SU-DHL-6 (cell line): ENCODE measurements at regions not wholly inside any gene's neighbourhood (a gene's known extent, or its start where the extent isn't known, plus 50 kb on each side); places are given as distances from the start of the nearest gene placed in this dataset.

Experiments used
- H2AFZ ChIP-seq: fragments of 200-600 bp; sonication (generic); 2 replicates; pipeline ENCODE4 v1.6.1; 2014; ENCODE audit warnings: low read depth, mild to moderate bottlenecking, moderate library complexity, mixed read lengths, antibody characterized with exemption, low read length; ENCODE audit not compliant: severe bottlenecking
- H3F3A ChIP-seq: fragments of 200-600 bp; shearing (Covaris generic); 2 replicates; pipeline ENCODE4 v1.6.0; 2016; ENCODE audit warnings: antibody characterized with exemption, mild to moderate bottlenecking; ENCODE audit not compliant: insufficient read depth
- H3K27ac ChIP-seq: fragments of 200-600 bp; sonication (generic); 2 replicates; pipeline ENCODE4 v1.5.1; 2016; ENCODE audit warnings: low read depth, mild to moderate bottlenecking, low read length, moderate library complexity, mixed read lengths
- H3K27me3 ChIP-seq: fragments of 200-600 bp; sonication (generic), shearing (Covaris generic); 2 replicates; pipeline ENCODE4 v1.6.0; 2014; ENCODE audit warnings: mild to moderate bottlenecking, low read length
- H3K36me3 ChIP-seq: fragments of 200-600 bp; sonication (generic); 2 replicates; pipeline ENCODE4 v1.6.1; 2014; ENCODE audit warnings: mild to moderate bottlenecking, low read length, mixed read lengths
- H3K4me2 ChIP-seq: fragments of 300-600, 200-600 bp; shearing (Covaris generic), sonication (generic); 2 replicates; pipeline ENCODE4 v1.6.0; 2014; ENCODE audit warnings: low read length, low read depth, mild to moderate bottlenecking; ENCODE audit not compliant: poor library complexity, severe bottlenecking
- H3K4me3 ChIP-seq: fragments of 200-600 bp; sonication (generic); 2 replicates; pipeline ENCODE4 v1.5.1; 2014; ENCODE audit warnings: antibody characterized with exemption, low read length, mild to moderate bottlenecking, mixed read lengths; ENCODE audit not compliant: insufficient read depth, poor library complexity, severe bottlenecking
- H3K79me2 ChIP-seq: fragments of 200-600 bp; sonication (generic); 2 replicates; pipeline ENCODE4 v1.6.1; 2014; ENCODE audit warnings: mild to moderate bottlenecking, low read length, moderate library complexity; ENCODE audit not compliant: insufficient read depth
- H3K9ac ChIP-seq: fragments of 200-600 bp; sonication (generic); 2 replicates; pipeline ENCODE4 v1.7.0; 2014; ENCODE audit warnings: mild to moderate bottlenecking, low read length
- H3K9me2 ChIP-seq: fragments of 200-600 bp; sonication (generic); replicated peaks from 2 replicates; pipeline ENCODE4 v1.6.1; 2014; ENCODE audit warnings: low read length; ENCODE audit not compliant: insufficient read depth
- H3K9me3 ChIP-seq: fragments of 200-600 bp; sonication (generic); 2 replicates; pipeline ENCODE4 v1.6.1; 2014; ENCODE audit warnings: low read length, mixed read lengths; ENCODE audit not compliant: insufficient read depth
- H4K20me1 ChIP-seq: fragments of 200-600 bp; sonication (generic); 2 replicates; pipeline ENCODE4 v1.6.1; 2014; ENCODE audit warnings: low read depth, mild to moderate bottlenecking, antibody characterized with exemption, low read length, moderate library complexity, mixed read lengths
- EZH2phosphoT487 ChIP-seq: fragments of 200-600 bp; sonication (generic), shearing (Covaris generic); conservative IDR thresholded peaks from 2 replicates; pipeline ENCODE4 v1.6.1; 2018; ENCODE audit warnings: mild to moderate bottlenecking, antibody characterized with exemption, low read length, moderate library complexity, mixed read lengths
- TF ChIP-seq, protein P1 (sequence below): fragments of 200-600 bp; sonication (generic); IDR thresholded peaks from one replicate; pipeline ENCODE4 v1.5.1; 2017; ENCODE audit warnings: antibody characterized with exemption, mild to moderate bottlenecking, low read length, moderate library complexity; ENCODE audit not compliant: insufficient read depth, poor library complexity, severe bottlenecking

DNA sequence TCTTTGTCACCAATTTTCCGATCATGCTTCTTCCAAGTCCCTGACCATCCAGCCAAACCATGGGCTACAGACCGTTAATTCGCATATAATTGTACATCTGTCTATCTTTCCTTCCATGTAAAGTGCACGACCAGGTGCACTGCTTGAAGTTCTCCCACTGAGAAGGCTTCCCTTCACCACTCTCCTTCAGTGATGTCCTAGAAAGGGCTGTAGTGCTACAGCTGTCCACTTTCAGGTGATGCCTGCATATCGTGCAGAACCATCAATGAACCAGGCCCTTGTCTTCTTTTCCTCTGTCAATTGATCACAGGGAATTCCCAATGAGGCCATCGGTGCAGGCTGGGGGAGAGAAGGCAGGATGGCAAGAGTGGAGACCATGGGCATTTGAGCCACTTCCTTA, 148.9 kb downstream of the TMEM182 start:
- H3F3A ChIP-seq: no peaks in the 10 kb centered on the region

DNA sequence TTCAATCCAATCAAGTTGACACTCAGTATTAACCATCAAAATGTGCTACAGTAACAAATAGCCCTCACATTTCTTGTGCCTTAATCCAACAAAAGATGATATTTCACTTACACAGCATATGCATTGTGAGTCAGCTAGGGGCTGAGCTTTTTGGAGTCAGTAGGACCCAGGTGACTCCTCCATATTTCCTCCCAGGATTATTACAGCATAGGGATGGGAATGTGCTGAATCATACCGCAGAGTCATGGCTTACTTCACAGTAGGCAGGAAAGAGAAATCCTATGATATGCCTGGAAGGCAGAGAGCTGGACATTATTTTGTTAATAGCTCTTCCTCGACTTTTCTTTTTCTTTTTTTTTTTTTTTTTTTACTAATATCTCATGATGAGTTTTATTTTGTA, 153.3 kb downstream of the TMEM182 start:
- Histone ChIP-seq H3K27me3 (no peaks in the 10 kb centered on the region), H3K4me2 (no peak overlapping the region), H3K27ac (no peak overlapping the region), H3K36me3 (no peaks in the 10 kb centered on the region), H3F3A (no peaks in the 10 kb centered on the region), H3K9me3 (0 out of 2 replicates have a peak, but pooled peaks cover 11% of the 10 kb centered on the region), H3K9ac (no peak overlapping the region), H3K4me3 (no peak overlapping the region), H3K79me2 (no peaks in the 10 kb centered on the region), H2AFZ (no peak overlapping the region), H4K20me1 (no peaks in the 10 kb centered on the region), H3K9me2 (no peaks in the 10 kb centered on the region)
- no peak for TF ChIP-seq EZH2phosphoT487

More for the DNA sequence above, 148.9 kb downstream of the TMEM182 start:
- Histone ChIP-seq H3K9ac (no peak overlapping the region), H3K27ac (no peak overlapping the region), H2AFZ (no peak overlapping the region), H3K36me3 (no peaks in the 10 kb centered on the region), H4K20me1 (no peaks in the 10 kb centered on the region), H3K4me3 (no peak overlapping the region), H3K9me2 (no peaks in the 10 kb centered on the region), H3K4me2 (no peak overlapping the region), H3K79me2 (no peaks in the 10 kb centered on the region), H3K27me3 (no peaks in the 10 kb centered on the region), H3K9me3 (no peaks in the 10 kb centered on the region)
- TF ChIP-seq EZH2phosphoT487: no peak
- TF ChIP-seq, protein P1, sequence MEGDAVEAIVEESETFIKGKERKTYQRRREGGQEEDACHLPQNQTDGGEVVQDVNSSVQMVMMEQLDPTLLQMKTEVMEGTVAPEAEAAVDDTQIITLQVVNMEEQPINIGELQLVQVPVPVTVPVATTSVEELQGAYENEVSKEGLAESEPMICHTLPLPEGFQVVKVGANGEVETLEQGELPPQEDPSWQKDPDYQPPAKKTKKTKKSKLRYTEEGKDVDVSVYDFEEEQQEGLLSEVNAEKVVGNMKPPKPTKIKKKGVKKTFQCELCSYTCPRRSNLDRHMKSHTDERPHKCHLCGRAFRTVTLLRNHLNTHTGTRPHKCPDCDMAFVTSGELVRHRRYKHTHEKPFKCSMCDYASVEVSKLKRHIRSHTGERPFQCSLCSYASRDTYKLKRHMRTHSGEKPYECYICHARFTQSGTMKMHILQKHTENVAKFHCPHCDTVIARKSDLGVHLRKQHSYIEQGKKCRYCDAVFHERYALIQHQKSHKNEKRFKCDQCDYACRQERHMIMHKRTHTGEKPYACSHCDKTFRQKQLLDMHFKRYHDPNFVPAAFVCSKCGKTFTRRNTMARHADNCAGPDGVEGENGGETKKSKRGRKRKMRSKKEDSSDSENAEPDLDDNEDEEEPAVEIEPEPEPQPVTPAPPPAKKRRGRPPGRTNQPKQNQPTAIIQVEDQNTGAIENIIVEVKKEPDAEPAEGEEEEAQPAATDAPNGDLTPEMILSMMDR: no peak

DNA sequence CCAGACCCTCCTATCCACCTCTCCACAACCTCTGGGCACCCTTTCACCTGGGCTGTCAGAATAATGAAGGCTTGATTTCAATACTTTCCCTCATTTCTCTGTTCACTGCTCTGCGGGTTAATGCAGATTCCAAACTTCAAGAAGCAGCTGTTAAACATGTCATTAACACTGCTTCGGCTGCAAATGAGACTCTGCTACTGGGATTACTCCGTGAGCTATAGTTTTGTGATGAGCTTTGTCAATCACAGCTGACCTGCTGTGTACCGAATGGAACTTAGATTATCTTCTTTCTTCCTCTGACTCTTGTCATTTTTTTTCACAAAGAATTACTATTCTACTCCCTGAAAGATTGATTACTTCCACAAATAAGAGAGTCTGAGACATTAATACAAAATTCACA, 160.5 kb downstream of the TMEM182 start:
- H3K4me3 ChIP-seq: no peak overlapping the region
- no peaks in the 10 kb centered on the region for H3F3A ChIP-seq
- no peak overlapping the region for H2AFZ ChIP-seq
- H3K9me3 ChIP-seq: peaks cover under 1% of the 10 kb centered on the region; the same call in 1 of the 2 replicates
- no peak overlapping the region for H3K4me2 ChIP-seq
- H3K27me3 ChIP-seq: no peaks in the 10 kb centered on the region
- no peaks in the 10 kb centered on the region for H3K79me2 ChIP-seq
- H4K20me1 ChIP-seq: no peaks in the 10 kb centered on the region
- no peak overlapping the region for H3K9ac ChIP-seq
- no peak overlapping the region for H3K27ac ChIP-seq
- TF ChIP-seq, protein P1: no peak
- TF ChIP-seq EZH2phosphoT487: no peak
- no peaks in the 10 kb centered on the region for H3K9me2 ChIP-seq
- no peaks in the 10 kb centered on the region for H3K36me3 ChIP-seq

DNA sequence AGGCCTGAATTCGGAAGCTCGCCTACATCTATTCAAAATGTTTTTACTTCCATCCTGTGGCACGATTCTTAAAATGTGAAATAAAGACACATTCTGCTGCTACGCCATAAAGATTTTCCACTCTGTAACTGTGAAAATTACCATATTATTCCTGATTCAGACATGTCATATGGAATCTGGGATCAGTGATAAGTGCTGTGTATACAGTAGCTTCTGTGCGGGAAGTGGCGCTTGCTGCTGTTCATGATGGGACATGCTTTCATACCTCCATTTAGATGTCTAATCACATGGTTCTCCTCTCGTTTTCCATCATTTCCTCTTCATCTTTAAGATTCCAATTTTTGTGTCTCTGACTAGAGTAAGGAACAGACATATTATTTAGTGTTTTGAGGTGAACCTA, 163.2 kb downstream of the TMEM182 start:
- H4K20me1 ChIP-seq: no peaks in the 10 kb centered on the region
- no peak overlapping the region for H2AFZ ChIP-seq
- no peaks in the 10 kb centered on the region; the same call in 1 of the 2 replicates for H3K9me3 ChIP-seq
- H3K27me3 ChIP-seq: no peaks in the 10 kb centered on the region
- no peak overlapping the region for H3K27ac ChIP-seq
- no peaks in the 10 kb centered on the region for H3K79me2 ChIP-seq
- TF ChIP-seq EZH2phosphoT487: no peak
- TF ChIP-seq, protein P1: no peak
- H3K9me2 ChIP-seq: no peaks in the 10 kb centered on the region
- H3F3A ChIP-seq: no peaks in the 10 kb centered on the region
- H3K4me3 ChIP-seq: no peak overlapping the region
- H3K4me2 ChIP-seq: no peak overlapping the region
- no peaks in the 10 kb centered on the region for H3K36me3 ChIP-seq
- H3K9ac ChIP-seq: no peak overlapping the region
